ENCODE measurements at regions not wholly inside any gene's neighbourhood (a gene's known extent, or its start where the extent isn't known, plus 50 kb on each side); places are given as distances from the start of the nearest gene placed in this dataset.

- Histone ChIP-seq H3K36me3 (no peaks in the 10 kb centered on the region), H3K27me3 (no peaks in the 10 kb centered on the region), H3K9me3 (no peaks in the 10 kb centered on the region), H3K4me3 (no peak overlapping the region), H3K4me1 (no peaks in the 10 kb centered on the region), H3K27ac (no peak overlapping the region)
- no peak for TF ChIP-seq CTCF (IDR thresholded peaks at IDR 0.05)
- DNase-seq (peak in 1 of 4 donors; percentile 64), ATAC-seq (no peak)
- intact Hi-C loops (cut with DNase I): no loop called here
These were observed 151.2 kb downstream of the TANC2 start for GRCh38 chr17:63116967-63117830.

- Histone ChIP-seq H3K4me1 (no peaks in the 10 kb centered on the region), H3K4me3 (no peak overlapping the region), H3K36me3 (no peaks in the 10 kb centered on the region), H3K27ac (no peak overlapping the region), H3K9me3 (no peaks in the 10 kb centered on the region), H3K27me3 (no peaks in the 10 kb centered on the region)
- TF ChIP-seq CTCF (IDR thresholded peaks at IDR 0.05): no peak
- intact Hi-C loops (cut with DNase I): no loop called here
- ATAC-seq: no peak
- DNase-seq: no peak
These were observed 154.4 kb downstream of the TANC2 start for GRCh38 chr17:63120406-63120805.

- no peak for TF ChIP-seq CTCF (IDR thresholded peaks at IDR 0.05)
- ATAC-seq (no peak), DNase-seq (peak in 1 of 4 donors; percentile 39)
- H3K4me3 ChIP-seq: no peak overlapping the region
- no peaks in the 10 kb centered on the region for H3K36me3 ChIP-seq
- intact Hi-C loops (cut with DNase I): no loop called here
- no peak overlapping the region for H3K27ac ChIP-seq
- no peaks in the 10 kb centered on the region for H3K9me3 ChIP-seq
- H3K4me1 ChIP-seq: no peaks in the 10 kb centered on the region
- no peaks in the 10 kb centered on the region for H3K27me3 ChIP-seq
These were observed 158.5 kb downstream of the TANC2 start for GRCh38 chr17:63124536-63124935.

GRCh38 chr17:63124958-63125357, 158.9 kb downstream of the TANC2 start:
- no peaks in the 10 kb centered on the region for H3K36me3 ChIP-seq
- intact Hi-C loops (cut with DNase I): no loop called here
- TF ChIP-seq CTCF (IDR thresholded peaks at IDR 0.05): no peak
- H3K9me3 ChIP-seq: no peaks in the 10 kb centered on the region
- DNase-seq (no peak), ATAC-seq (no peak)
- H3K27me3 ChIP-seq: no peaks in the 10 kb centered on the region
- no peaks in the 10 kb centered on the region for H3K4me1 ChIP-seq
- no peak overlapping the region for H3K27ac ChIP-seq
- H3K4me3 ChIP-seq: no peak overlapping the region

GRCh38 chr17:63125987-63126386, 160.0 kb downstream of the TANC2 start:
- Histone ChIP-seq H3K4me3 (no peak overlapping the region), H3K27ac (no peak overlapping the region), H3K27me3 (no peaks in the 10 kb centered on the region), H3K4me1 (no peaks in the 10 kb centered on the region), H3K9me3 (no peaks in the 10 kb centered on the region), H3K36me3 (no peaks in the 10 kb centered on the region)
- no peak for TF ChIP-seq CTCF (IDR thresholded peaks at IDR 0.05)
- intact Hi-C loops (cut with DNase I): no loop called here
- no peak for ATAC-seq
- no peak for DNase-seq

Measured in left lung (tissue), 4 donors.